PC-3 (cell line): ENCODE measurements at regions not wholly inside any gene's neighbourhood (a gene's known extent, or its start where the extent isn't known, plus 50 kb on each side); places are given as distances from the start of the nearest gene placed in this dataset.

Source experiments
- ATAC-seq: fragments of 200-7000 bp; cut with Tn5 transposase; 2 replicates; pipeline ENCODE4 v1.9.1; 2020; ENCODE audit warnings: mild to moderate bottlenecking, moderate library complexity
- BruUV-seq: library from RNA; stranded (reverse); fragments of 400-500 nt; replicated peaks from 2 replicates; lab custom pipeline; 2021; lab: Mats Ljungman, UMichigan
- CTCF ChIA-PET: fragments of 300-600 bp; sonication (Branson Sonifier 250); formaldehyde crosslinking; loops from one replicate; lab custom pipeline; 2022; ENCODE audit warnings: antibody characterized with exemption; lab: Charles Lee
- POLR2A ChIA-PET: fragments of 300-600 bp; sonication (Branson Sonifier 250); formaldehyde crosslinking; loops from one replicate; lab custom pipeline; 2022; ENCODE audit warnings: antibody characterized with exemption; ENCODE audit not compliant: unreplicated experiment; lab: Charles Lee
- DNase-seq: peaks from one replicate; pipeline ENCODE4 v3.0.0-alpha.2; 2015
- H2AFZ ChIP-seq: fragments of 300-600 bp; sonication (generic); 2 replicates; pipeline ENCODE4 v1.6.0; 2016; ENCODE audit warnings: antibody characterized with exemption, low read length
- H3F3A ChIP-seq: fragments of 300-600 bp; sonication (generic); one replicate; pipeline ENCODE4 v1.6.0; 2017; ENCODE audit warnings: antibody characterized with exemption, low read length, control low read depth, mild to moderate bottlenecking; ENCODE audit not compliant: unreplicated experiment
- H3K27ac ChIP-seq: fragments of 300-600 bp; sonication (generic); 2 replicates; pipeline ENCODE4 v1.5.1; 2016; ENCODE audit warnings: mild to moderate bottlenecking, low read length
- H3K27me3 ChIP-seq: fragments of 300-600 bp; sonication (generic); 2 replicates; pipeline ENCODE4 v1.6.1; 2016; ENCODE audit warnings: low read length, mixed read lengths
- H3K36me3 ChIP-seq: fragments of 300-600 bp; sonication (generic); 2 replicates; pipeline ENCODE4 v1.6.1; 2016; ENCODE audit warnings: low read depth, mixed run types, low read length, mixed read lengths
- H3K4me1 ChIP-seq: fragments of 300-600 bp; sonication (generic); 2 replicates; pipeline ENCODE4 v1.5.1; 2016; ENCODE audit warnings: low read length; ENCODE audit not compliant: insufficient read depth
- H3K4me2 ChIP-seq: fragments of 300-600 bp; sonication (generic); 2 replicates; pipeline ENCODE4 v1.6.0; 2016; ENCODE audit warnings: low read length
- H3K4me3 ChIP-seq: fragments of 300-600 bp; sonication (generic); 2 replicates; pipeline ENCODE4 v1.5.1; 2016; ENCODE audit warnings: mild to moderate bottlenecking, low read length, mixed read lengths
- H3K79me2 ChIP-seq: fragments of 300-600 bp; sonication (generic); 2 replicates; pipeline ENCODE4 v1.6.1; 2017; ENCODE audit warnings: low read length, mixed read lengths
- H3K9ac ChIP-seq: fragments of 300-600 bp; sonication (generic); 2 replicates; pipeline ENCODE4 v1.6.0; 2016; ENCODE audit warnings: mild to moderate bottlenecking, low read length
- H3K9me2 ChIP-seq: fragments of 300-600 bp; sonication (generic); replicated peaks from 2 replicates; pipeline ENCODE4 v1.6.1; 2016; ENCODE audit warnings: mixed run types, low read length, mixed read lengths
- H3K9me3 ChIP-seq: fragments of 300-600 bp; sonication (generic); 2 replicates; pipeline ENCODE4 v1.6.1; 2016; ENCODE audit warnings: low read length, mixed read lengths
- H4K20me1 ChIP-seq: fragments of 300-600 bp; sonication (generic); 2 replicates; pipeline ENCODE4 v1.6.1; 2016; ENCODE audit warnings: low read length, mixed read lengths
- CTCF ChIP-seq: fragments of 300-600 bp; sonication (generic); conservative IDR thresholded peaks from 2 replicates; pipeline ENCODE4 v1.5.1; 2017; ENCODE audit warnings: antibody characterized with exemption, low read depth, mild to moderate bottlenecking, low read length
- EZH2 ChIP-seq: fragments of 300-600 bp; sonication (generic); IDR thresholded peaks from one replicate; pipeline ENCODE4 v1.6.1; 2017; ENCODE audit warnings: antibody characterized with exemption, mild to moderate bottlenecking, low read length; ENCODE audit not compliant: unreplicated experiment
- EZH2phosphoT487 ChIP-seq: fragments of 300-600 bp; sonication (generic); IDR thresholded peaks from 2 replicates; pipeline ENCODE4 v1.6.1; 2018; ENCODE audit warnings: mild to moderate bottlenecking, antibody characterized with exemption, low read length, borderline replicate concordance
- intact Hi-C: fragments of 100-400 bp; cut with micrococcal nuclease; formaldehyde crosslinking; loops from 2 replicates; pipeline ENCODE4 v1.9.0; 2023

GRCh38 chr12:131379738-131380137 is 331.2 kb upstream of the SFSWAP start:
- no peak for ATAC-seq
- Histone ChIP-seq H3K79me2 (no peaks in the 10 kb centered on the region), H3K9me2 (no peaks in the 10 kb centered on the region), H3K36me3 (no peaks in the 10 kb centered on the region), H3K9ac (no peak overlapping the region), H3K4me2 (no peak overlapping the region), H3K4me1 (no peaks in the 10 kb centered on the region), H3K27ac (no peak overlapping the region), H4K20me1 (no peaks in the 10 kb centered on the region), H2AFZ (no peak overlapping the region), H3K4me3 (no peak overlapping the region), H3K9me3 (no peaks in the 10 kb centered on the region), H3F3A (no peaks in the 10 kb centered on the region), H3K27me3 (peaks cover 88% of the 10 kb centered on the region)
- BruUV-seq: no TSS peak
- TF ChIP-seq CTCF (no peak), EZH2 (no peak), EZH2phosphoT487 (no peak)
- no peak for DNase-seq
- CTCF ChIA-PET: no interaction called here
- POLR2A ChIA-PET: no interaction called here
- intact Hi-C loops: no loop called here

GRCh38 chr12:131380220-131380964 is 330.5 kb upstream of the SFSWAP start:
- no peaks in the 10 kb centered on the region for H3K79me2 ChIP-seq
- DNase-seq: no peak
- no peak overlapping the region for H2AFZ ChIP-seq
- TF ChIP-seq EZH2phosphoT487 (no peak), CTCF (no peak), EZH2 (no peak)
- H4K20me1 ChIP-seq: no peaks in the 10 kb centered on the region
- POLR2A ChIA-PET: no interaction called here
- no peaks in the 10 kb centered on the region for H3F3A ChIP-seq
- no TSS peak for BruUV-seq
- CTCF ChIA-PET: no interaction called here
- H3K9me2 ChIP-seq: no peaks in the 10 kb centered on the region
- H3K27me3 ChIP-seq: peaks cover 87% of the 10 kb centered on the region
- H3K9ac ChIP-seq: no peak overlapping the region
- no peak for ATAC-seq
- H3K4me2 ChIP-seq: no peak overlapping the region
- no peaks in the 10 kb centered on the region for H3K4me1 ChIP-seq
- intact Hi-C loops: no loop called here
- no peak overlapping the region for H3K4me3 ChIP-seq
- H3K36me3 ChIP-seq: no peaks in the 10 kb centered on the region
- H3K9me3 ChIP-seq: no peaks in the 10 kb centered on the region
- H3K27ac ChIP-seq: no peak overlapping the region

GRCh38 chr12:131380965-131381705 is 329.8 kb upstream of the SFSWAP start:
- ATAC-seq (no peak), DNase-seq (no peak)
- no TSS peak for BruUV-seq
- Histone ChIP-seq H3K36me3 (no peaks in the 10 kb centered on the region), H3K4me1 (no peaks in the 10 kb centered on the region), H3K79me2 (no peaks in the 10 kb centered on the region), H3K9me2 (no peaks in the 10 kb centered on the region), H4K20me1 (no peaks in the 10 kb centered on the region), H3K4me2 (no peak overlapping the region), H3F3A (no peaks in the 10 kb centered on the region), H3K4me3 (no peak overlapping the region), H3K9ac (no peak overlapping the region), H2AFZ (no peak overlapping the region), H3K27me3 (peaks cover 87% of the 10 kb centered on the region), H3K27ac (no peak overlapping the region), H3K9me3 (no peaks in the 10 kb centered on the region)
- intact Hi-C loops: no loop called here
- TF ChIP-seq CTCF: no peak
- TF ChIP-seq EZH2: no peak
- no peak for TF ChIP-seq EZH2phosphoT487
- POLR2A ChIA-PET: no interaction called here
- CTCF ChIA-PET: no interaction called here
